HEK293 (cell line): ENCODE measurements at regions not wholly inside any gene's neighbourhood (a gene's known extent, or its start where the extent isn't known, plus 50 kb on each side); places are given as distances from the start of the nearest gene placed in this dataset.

ENCODE experiments used
- CTCF ChIA-PET: fragments of 350-600 bp; formaldehyde crosslinking; extraction: SDS; loops from one replicate; lab custom pipeline; 2021; ENCODE audit warnings: antibody characterized with exemption; lab: Yijun Ruan, JAX
- POLR2A ChIA-PET: fragments of 300-600 bp; formaldehyde crosslinking; extraction: SDS; loops from one replicate; lab custom pipeline; 2020; ENCODE audit warnings: antibody characterized with exemption, inconsistent platforms; lab: Yijun Ruan, JAX
- H3K27ac ChIP-seq: fragments of 200-500 bp; sonication (Bioruptor generic); 2 replicates; pipeline ENCODE4 v1.5.1; 2014; ENCODE audit warnings: low read depth, low read length, control low read depth, inconsistent platforms; ENCODE audit errors: extremely low read depth
- H3K36me3 ChIP-seq, 2 experiments: fragments of 200-500 bp in 1 of 2; sonication (Bioruptor generic) in 1 of 2; 1 replicate in 1 of 2; 2 replicates in 1 of 2; pipeline ENCODE4 v1.5.1; 2014 to 2017; ENCODE audit warnings: inconsistent platforms in 2 of 2, low read length in 2 of 2; ENCODE audit not compliant: control insufficient read depth in 2 of 2, insufficient read depth in 1 of 2
- H3K4me1 ChIP-seq: fragments of 200-500 bp; sonication (Bioruptor generic); 2 replicates; pipeline ENCODE4 v1.5.1; 2014; ENCODE audit warnings: mild to moderate bottlenecking, low read length, inconsistent platforms; ENCODE audit not compliant: control insufficient read depth, insufficient read depth
- H3K4me3 ChIP-seq: 2 replicates; pipeline ENCODE4 v1.5.1; 2011; ENCODE audit warnings: low read depth, mild to moderate bottlenecking, control low read depth, low read length, moderate library complexity
- H3K9me3 ChIP-seq: fragments of 200-500 bp; sonication (Bioruptor generic); 2 replicates; pipeline ENCODE4 v1.5.1; 2014; ENCODE audit warnings: low read depth, low read length, inconsistent platforms; ENCODE audit not compliant: control insufficient read depth, insufficient read depth
- TCF7L2 ChIP-seq: IDR thresholded peaks from 2 replicates; pipeline ENCODE4 v1.6.1; 2011; ENCODE audit warnings: low read depth, mild to moderate bottlenecking, inconsistent platforms, low read length, moderate library complexity, borderline replicate concordance
- TRIM28 ChIP-seq: IDR thresholded peaks from 2 replicates; pipeline ENCODE4 v1.6.1; 2011; ENCODE audit warnings: low read length, control low read depth, borderline replicate concordance
- ZBTB21 ChIP-seq: fragments of 450-650 bp; formaldehyde crosslinking; IDR thresholded peaks from 2 replicates; pipeline ENCODE4 v1.5.1; 2017; ENCODE audit warnings: missing biosample characterization, missing genetic modification characterization
- ZNF10 ChIP-seq: fragments of 450-650 bp; formaldehyde crosslinking; IDR thresholded peaks from 2 replicates; pipeline ENCODE4 v1.5.1; 2017; ENCODE audit warnings: missing biosample characterization, missing genetic modification characterization
- ZNF169 ChIP-seq: fragments of 450-650 bp; formaldehyde crosslinking; IDR thresholded peaks from 2 replicates; pipeline ENCODE4 v1.5.1; 2016; ENCODE audit warnings: missing biosample characterization, missing genetic modification characterization
- ZNF175 ChIP-seq: fragments of 450-650 bp; formaldehyde crosslinking; IDR thresholded peaks from 2 replicates; pipeline ENCODE4 v1.5.1; 2016; ENCODE audit warnings: missing biosample characterization, missing genetic modification characterization
- ZNF292 ChIP-seq: fragments of 450-650 bp; formaldehyde crosslinking; IDR thresholded peaks from 2 replicates; pipeline ENCODE4 v1.5.1; 2016; ENCODE audit warnings: low read depth, missing biosample characterization, missing genetic modification characterization, borderline replicate concordance
- ZNF366 ChIP-seq: fragments of 450-650 bp; formaldehyde crosslinking; conservative IDR thresholded peaks from 2 replicates; pipeline ENCODE4 v1.5.1; 2016; ENCODE audit warnings: missing biosample characterization, missing genetic modification characterization
- ZNF426 ChIP-seq: fragments of 450-650 bp; formaldehyde crosslinking; IDR thresholded peaks from 2 replicates; pipeline ENCODE4 v1.5.1; 2017; ENCODE audit warnings: missing biosample characterization, missing genetic modification characterization, mild to moderate bottlenecking, inconsistent platforms, moderate library complexity
- ZNF48 ChIP-seq: fragments of 450-650 bp; formaldehyde crosslinking; IDR thresholded peaks from 2 replicates; pipeline ENCODE4 v1.5.1; 2016; ENCODE audit warnings: missing biosample characterization, missing genetic modification characterization
- ZNF521 ChIP-seq: fragments of 450-650 bp; formaldehyde crosslinking; IDR thresholded peaks from 2 replicates; pipeline ENCODE4 v1.5.1; 2017; ENCODE audit warnings: missing biosample characterization, mild to moderate bottlenecking, missing genetic modification characterization
- TF ChIP-seq, protein P1 (sequence below): fragments of 450-650 bp; formaldehyde crosslinking; IDR thresholded peaks from 2 replicates; pipeline ENCODE4 v1.5.1; 2016; ENCODE audit warnings: missing biosample characterization, missing genetic modification characterization, borderline replicate concordance
- TF ChIP-seq, protein P2 (sequence below): fragments of 450-650 bp; formaldehyde crosslinking; IDR thresholded peaks from 2 replicates; pipeline ENCODE4 v1.5.1; 2016; ENCODE audit warnings: missing biosample characterization, missing genetic modification characterization
- TF ChIP-seq, protein P3 (sequence below): fragments of 450-650 bp; formaldehyde crosslinking; IDR thresholded peaks from 2 replicates; pipeline ENCODE4 v1.5.1; 2016; ENCODE audit warnings: missing biosample characterization, missing genetic modification characterization
- TF ChIP-seq, protein P4 (sequence below): fragments of 450-650 bp; formaldehyde crosslinking; conservative IDR thresholded peaks from 2 replicates; pipeline ENCODE4 v1.5.1; 2016; ENCODE audit warnings: low read depth, missing biosample characterization, missing genetic modification characterization

DNA sequence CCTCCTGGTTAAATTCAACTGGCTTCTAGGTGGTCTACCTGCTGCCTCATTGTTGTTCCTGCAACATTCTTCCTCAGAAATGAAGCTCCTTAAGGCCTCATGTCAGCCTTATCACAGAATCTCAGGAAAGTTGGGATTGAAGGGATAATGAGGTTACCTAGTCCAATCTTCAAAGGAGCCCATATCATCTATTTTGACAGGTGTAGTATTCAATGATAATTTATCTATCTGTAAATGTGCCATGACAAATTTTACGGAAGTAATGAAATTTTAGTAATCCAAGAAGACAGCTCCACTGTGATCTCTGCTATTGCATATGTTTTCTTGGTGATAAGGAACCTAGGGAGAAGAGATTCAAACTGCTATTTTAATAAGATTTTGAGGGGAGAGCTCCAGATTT is 973.8 kb downstream of the ROBO2 start:
- H3K9me3 ChIP-seq, result no peaks in the 10 kb centered on the region
- no peak overlapping the region for H3K4me3 ChIP-seq
- no peak overlapping the region for H3K27ac ChIP-seq
- H3K4me1 ChIP-seq, result no peaks in the 10 kb centered on the region
- ChIA-PET CTCF (no interaction called here), POLR2A (no interaction called here)
- H3K36me3 ChIP-seq, result no peaks in the 10 kb centered on the region
- TF ChIP-seq TCF7L2 (peak; percentile 87), ZNF175 (tag by site-specific recombination) (no peak)
- TF ChIP-seq, all 188 proteins: peak for 1

DNA sequence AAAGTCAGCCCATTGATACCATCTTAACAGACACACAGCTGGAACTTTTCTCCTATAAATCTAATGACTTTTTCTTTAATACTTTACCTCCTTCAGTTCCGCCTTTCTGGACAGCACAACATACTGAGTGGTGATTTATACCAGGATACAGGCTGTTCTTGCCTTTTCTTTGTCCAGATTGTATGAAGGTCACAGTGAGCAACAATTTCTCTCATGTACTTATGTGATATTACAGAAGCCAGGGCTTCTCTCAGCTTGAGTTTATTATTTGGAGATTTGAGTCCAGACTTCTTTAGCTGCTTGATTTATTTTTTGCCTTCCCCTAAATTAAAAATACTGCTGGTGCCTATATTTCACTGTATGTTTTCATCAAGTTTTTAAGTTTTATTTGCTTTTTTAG is 976.0 kb downstream of the ROBO2 start:
- CTCF ChIA-PET, result no interaction called here
- POLR2A ChIA-PET, result no interaction called here
- H3K4me1 ChIP-seq, result no peaks in the 10 kb centered on the region
- no peaks in the 10 kb centered on the region for H3K9me3 ChIP-seq
- TF ChIP-seq ZNF521 (tag by site-specific recombination) (no peak), ZNF366 (tag by site-specific recombination) (no peak), ZNF292 (no peak), ZNF169 (tag by site-specific recombination) (no peak), ZBTB21 (tag by site-specific recombination) (no peak), TRIM28 (no peak), ZNF48 (tag by site-specific recombination) (no peak), ZNF10 (no peak), ZNF426 (tag by site-specific recombination) (no peak)
- TF ChIP-seq, protein P1, sequence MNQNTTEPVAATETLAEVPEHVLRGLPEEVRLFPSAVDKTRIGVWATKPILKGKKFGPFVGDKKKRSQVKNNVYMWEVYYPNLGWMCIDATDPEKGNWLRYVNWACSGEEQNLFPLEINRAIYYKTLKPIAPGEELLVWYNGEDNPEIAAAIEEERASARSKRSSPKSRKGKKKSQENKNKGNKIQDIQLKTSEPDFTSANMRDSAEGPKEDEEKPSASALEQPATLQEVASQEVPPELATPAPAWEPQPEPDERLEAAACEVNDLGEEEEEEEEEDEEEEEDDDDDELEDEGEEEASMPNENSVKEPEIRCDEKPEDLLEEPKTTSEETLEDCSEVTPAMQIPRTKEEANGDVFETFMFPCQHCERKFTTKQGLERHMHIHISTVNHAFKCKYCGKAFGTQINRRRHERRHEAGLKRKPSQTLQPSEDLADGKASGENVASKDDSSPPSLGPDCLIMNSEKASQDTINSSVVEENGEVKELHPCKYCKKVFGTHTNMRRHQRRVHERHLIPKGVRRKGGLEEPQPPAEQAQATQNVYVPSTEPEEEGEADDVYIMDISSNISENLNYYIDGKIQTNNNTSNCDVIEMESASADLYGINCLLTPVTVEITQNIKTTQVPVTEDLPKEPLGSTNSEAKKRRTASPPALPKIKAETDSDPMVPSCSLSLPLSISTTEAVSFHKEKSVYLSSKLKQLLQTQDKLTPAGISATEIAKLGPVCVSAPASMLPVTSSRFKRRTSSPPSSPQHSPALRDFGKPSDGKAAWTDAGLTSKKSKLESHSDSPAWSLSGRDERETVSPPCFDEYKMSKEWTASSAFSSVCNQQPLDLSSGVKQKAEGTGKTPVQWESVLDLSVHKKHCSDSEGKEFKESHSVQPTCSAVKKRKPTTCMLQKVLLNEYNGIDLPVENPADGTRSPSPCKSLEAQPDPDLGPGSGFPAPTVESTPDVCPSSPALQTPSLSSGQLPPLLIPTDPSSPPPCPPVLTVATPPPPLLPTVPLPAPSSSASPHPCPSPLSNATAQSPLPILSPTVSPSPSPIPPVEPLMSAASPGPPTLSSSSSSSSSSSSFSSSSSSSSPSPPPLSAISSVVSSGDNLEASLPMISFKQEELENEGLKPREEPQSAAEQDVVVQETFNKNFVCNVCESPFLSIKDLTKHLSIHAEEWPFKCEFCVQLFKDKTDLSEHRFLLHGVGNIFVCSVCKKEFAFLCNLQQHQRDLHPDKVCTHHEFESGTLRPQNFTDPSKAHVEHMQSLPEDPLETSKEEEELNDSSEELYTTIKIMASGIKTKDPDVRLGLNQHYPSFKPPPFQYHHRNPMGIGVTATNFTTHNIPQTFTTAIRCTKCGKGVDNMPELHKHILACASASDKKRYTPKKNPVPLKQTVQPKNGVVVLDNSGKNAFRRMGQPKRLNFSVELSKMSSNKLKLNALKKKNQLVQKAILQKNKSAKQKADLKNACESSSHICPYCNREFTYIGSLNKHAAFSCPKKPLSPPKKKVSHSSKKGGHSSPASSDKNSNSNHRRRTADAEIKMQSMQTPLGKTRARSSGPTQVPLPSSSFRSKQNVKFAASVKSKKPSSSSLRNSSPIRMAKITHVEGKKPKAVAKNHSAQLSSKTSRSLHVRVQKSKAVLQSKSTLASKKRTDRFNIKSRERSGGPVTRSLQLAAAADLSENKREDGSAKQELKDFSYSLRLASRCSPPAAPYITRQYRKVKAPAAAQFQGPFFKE (tag by site-specific recombination), result no peak
- TF ChIP-seq, protein P2, sequence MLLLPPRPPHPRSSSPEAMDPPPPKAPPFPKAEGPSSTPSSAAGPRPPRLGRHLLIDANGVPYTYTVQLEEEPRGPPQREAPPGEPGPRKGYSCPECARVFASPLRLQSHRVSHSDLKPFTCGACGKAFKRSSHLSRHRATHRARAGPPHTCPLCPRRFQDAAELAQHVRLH (tag by site-specific recombination), result no peak
- TF ChIP-seq, protein P3, sequence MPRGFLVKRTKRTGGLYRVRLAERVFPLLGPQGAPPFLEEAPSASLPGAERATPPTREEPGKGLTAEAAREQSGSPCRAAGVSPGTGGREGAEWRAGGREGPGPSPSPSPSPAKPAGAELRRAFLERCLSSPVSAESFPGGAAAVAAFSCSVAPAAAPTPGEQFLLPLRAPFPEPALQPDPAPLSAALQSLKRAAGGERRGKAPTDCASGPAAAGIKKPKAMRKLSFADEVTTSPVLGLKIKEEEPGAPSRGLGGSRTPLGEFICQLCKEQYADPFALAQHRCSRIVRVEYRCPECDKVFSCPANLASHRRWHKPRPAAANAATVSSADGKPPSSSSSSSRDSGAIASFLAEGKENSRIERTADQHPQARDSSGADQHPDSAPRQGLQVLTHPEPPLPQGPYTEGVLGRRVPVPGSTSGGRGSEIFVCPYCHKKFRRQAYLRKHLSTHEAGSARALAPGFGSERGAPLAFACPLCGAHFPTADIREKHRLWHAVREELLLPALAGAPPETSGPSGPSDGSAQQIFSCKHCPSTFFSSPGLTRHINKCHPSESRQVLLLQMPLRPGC (tag by site-specific recombination), result no peak
- TF ChIP-seq, protein P4, sequence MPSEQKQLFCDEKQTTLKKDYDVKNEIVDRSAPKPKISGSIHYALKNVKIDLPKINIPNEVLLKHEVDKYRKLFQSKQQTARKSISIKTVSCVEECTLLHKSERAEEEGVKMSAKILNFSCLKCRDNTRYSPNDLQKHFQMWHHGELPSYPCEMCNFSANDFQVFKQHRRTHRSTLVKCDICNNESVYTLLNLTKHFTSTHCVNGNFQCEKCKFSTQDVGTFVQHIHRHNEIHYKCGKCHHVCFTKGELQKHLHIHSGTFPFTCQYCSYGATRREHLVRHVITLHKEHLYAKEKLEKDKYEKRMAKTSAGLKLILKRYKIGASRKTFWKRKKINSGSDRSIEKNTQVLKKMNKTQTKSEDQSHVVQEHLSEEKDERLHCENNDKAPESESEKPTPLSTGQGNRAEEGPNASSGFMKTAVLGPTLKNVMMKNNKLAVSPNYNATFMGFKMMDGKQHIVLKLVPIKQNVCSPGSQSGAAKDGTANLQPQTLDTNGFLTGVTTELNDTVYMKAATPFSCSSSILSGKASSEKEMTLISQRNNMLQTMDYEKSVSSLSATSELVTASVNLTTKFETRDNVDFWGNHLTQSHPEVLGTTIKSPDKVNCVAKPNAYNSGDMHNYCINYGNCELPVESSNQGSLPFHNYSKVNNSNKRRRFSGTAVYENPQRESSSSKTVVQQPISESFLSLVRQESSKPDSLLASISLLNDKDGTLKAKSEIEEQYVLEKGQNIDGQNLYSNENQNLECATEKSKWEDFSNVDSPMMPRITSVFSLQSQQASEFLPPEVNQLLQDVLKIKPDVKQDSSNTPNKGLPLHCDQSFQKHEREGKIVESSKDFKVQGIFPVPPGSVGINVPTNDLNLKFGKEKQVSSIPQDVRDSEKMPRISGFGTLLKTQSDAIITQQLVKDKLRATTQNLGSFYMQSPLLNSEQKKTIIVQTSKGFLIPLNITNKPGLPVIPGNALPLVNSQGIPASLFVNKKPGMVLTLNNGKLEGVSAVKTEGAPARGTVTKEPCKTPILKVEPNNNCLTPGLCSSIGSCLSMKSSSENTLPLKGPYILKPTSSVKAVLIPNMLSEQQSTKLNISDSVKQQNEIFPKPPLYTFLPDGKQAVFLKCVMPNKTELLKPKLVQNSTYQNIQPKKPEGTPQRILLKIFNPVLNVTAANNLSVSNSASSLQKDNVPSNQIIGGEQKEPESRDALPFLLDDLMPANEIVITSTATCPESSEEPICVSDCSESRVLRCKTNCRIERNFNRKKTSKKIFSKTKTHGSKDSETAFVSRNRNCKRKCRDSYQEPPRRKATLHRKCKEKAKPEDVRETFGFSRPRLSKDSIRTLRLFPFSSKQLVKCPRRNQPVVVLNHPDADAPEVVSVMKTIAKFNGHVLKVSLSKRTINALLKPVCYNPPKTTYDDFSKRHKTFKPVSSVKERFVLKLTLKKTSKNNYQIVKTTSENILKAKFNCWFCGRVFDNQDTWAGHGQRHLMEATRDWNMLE (tag by site-specific recombination), result no peak
- H3K4me3 ChIP-seq, result no peak overlapping the region
- no peak overlapping the region for H3K27ac ChIP-seq
- no peaks in the 10 kb centered on the region for H3K36me3 ChIP-seq
